Esophagus muscularis mucosa (tissue), 4 donors: ENCODE measurements at regions not wholly inside any gene's neighbourhood (a gene's known extent, or its start where the extent isn't known, plus 50 kb on each side); places are given as distances from the start of the nearest gene placed in this dataset.

Experiments used
- CTCF ChIP-seq, 3 experiments: fragments of 200-600 bp in 2 of 3; fragments of 450-650 bp in 1 of 3; sonication (generic) in 2 of 3; IDR thresholded peaks; one replicate each; pipeline ENCODE4 v1.5.1; 2017 to 2019; ENCODE audit warnings: antibody characterized with exemption in 3 of 3, mild to moderate bottlenecking in 2 of 3, moderate library complexity in 1 of 3
- EP300 ChIP-seq: sonication (generic); formaldehyde crosslinking; IDR thresholded peaks from one replicate; pipeline ENCODE4 v1.6.1; 2017; ENCODE audit warnings: antibody characterized with exemption
- POLR2A ChIP-seq: fragments of 450-650 bp; IDR thresholded peaks from one replicate; pipeline ENCODE4 v1.6.1; 2017; ENCODE audit warnings: antibody characterized with exemption, moderate library complexity, mild to moderate bottlenecking, low read depth
- POLR2AphosphoS5 ChIP-seq, 2 donors: sonication (generic); formaldehyde crosslinking; IDR thresholded peaks; one replicate each; pipeline ENCODE4 v1.6.1; 2017; ENCODE audit warnings: antibody characterized with exemption in 2 of 2

- TF ChIP-seq POLR2A = no peak
- TF ChIP-seq CTCF (IDR thresholded peaks at IDR 0.05) = no peak
- TF ChIP-seq POLR2AphosphoS5 (IDR thresholded peaks at IDR 0.05) = no peak
- TF ChIP-seq EP300 = no peak
These were observed 152.4 kb upstream of the KCTD1 start for GRCh38 chr18:26700728-26701127.
